Liver (tissue), 3 donors: ENCODE measurements at regions not wholly inside any gene's neighbourhood (a gene's known extent, or its start where the extent isn't known, plus 50 kb on each side); places are given as distances from the start of the nearest gene placed in this dataset.

Source experiments
- HNF4G ChIP-seq: IDR thresholded peaks from 2 replicates; pipeline ENCODE4 v1.6.1; 2016; ENCODE audit warnings: antibody characterized with exemption
- MAX ChIP-seq: IDR thresholded peaks from 2 replicates; pipeline ENCODE4 v1.6.1; 2016; ENCODE audit warnings: antibody characterized with exemption
- SP1 ChIP-seq: IDR thresholded peaks from 2 replicates; pipeline ENCODE4 v1.6.1; 2018; ENCODE audit warnings: antibody characterized with exemption, mild to moderate bottlenecking
- TAF1 ChIP-seq: conservative IDR thresholded peaks from 2 replicates; pipeline ENCODE4 v1.6.1; 2016; ENCODE audit warnings: antibody characterized with exemption, mild to moderate bottlenecking
- TF ChIP-seq, protein P1 (sequence below): fragments of 150-350 bp; IDR thresholded peaks from 2 replicates; pipeline ENCODE4 v1.5.1; 2017; ENCODE audit warnings: improper control_type of control experiment, low read depth, low read length; ENCODE audit not compliant: missing input control
- donor health status: healthy.
- donor health status: healthy.

DNA sequence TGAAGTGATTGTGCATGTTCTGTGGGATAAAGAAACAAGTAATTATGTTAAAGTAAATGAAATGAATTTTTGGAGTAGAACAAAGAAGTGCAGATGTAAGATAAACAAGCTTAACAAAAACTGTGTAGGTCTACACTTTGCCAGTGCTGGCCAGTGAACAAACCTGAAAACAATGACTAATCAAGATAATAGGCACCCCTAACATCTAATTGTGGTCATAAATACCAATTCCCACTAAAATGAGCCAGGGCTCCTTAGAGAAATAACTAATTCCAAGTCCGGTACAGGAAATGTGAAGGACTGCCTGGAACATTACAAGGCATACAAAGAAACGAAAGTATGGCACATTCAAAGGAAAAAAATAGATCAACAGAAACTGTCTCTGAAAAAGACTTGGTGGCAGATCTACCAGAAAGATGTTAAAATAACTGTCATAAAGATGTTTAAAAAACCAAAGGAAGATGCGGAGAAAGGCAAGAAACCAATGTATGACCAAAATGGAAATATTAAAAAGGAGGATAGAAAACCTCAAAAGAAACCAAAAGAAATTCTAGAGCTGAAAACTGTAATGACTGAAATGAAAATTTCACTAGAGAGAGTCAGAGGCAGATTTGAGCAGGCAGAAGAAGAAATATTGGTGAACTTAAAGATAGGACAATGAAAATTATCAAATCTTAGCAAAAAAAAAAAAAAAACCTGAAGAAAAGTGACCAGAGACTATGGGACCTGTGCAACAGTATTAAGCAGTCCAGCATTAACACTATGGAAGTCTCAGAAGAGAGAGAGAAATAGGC is 94.7 kb upstream of the SLC66A3 start:
- TF ChIP-seq, protein P1, sequence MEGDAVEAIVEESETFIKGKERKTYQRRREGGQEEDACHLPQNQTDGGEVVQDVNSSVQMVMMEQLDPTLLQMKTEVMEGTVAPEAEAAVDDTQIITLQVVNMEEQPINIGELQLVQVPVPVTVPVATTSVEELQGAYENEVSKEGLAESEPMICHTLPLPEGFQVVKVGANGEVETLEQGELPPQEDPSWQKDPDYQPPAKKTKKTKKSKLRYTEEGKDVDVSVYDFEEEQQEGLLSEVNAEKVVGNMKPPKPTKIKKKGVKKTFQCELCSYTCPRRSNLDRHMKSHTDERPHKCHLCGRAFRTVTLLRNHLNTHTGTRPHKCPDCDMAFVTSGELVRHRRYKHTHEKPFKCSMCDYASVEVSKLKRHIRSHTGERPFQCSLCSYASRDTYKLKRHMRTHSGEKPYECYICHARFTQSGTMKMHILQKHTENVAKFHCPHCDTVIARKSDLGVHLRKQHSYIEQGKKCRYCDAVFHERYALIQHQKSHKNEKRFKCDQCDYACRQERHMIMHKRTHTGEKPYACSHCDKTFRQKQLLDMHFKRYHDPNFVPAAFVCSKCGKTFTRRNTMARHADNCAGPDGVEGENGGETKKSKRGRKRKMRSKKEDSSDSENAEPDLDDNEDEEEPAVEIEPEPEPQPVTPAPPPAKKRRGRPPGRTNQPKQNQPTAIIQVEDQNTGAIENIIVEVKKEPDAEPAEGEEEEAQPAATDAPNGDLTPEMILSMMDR = no peak
- TF ChIP-seq TAF1 = no peak
- TF ChIP-seq MAX = no peak
- TF ChIP-seq SP1 = no peak
- TF ChIP-seq HNF4G = no peak
